Stimulated activated CD4-positive, alpha-beta T cell treated with anti-CD3 and anti-CD28 coated beads, Interleukin-12 subunit alpha, Interleukin-12 subunit beta, amount 100 ng/mL, for 48 hours (primary cell): ENCODE measurements at regions not wholly inside any gene's neighbourhood (a gene's known extent, or its start where the extent isn't known, plus 50 kb on each side); places are given as distances from the start of the nearest gene placed in this dataset.
"Not testable (repeated sequence)": the region's sequence is repeated elsewhere in the genome, so short reads cannot be mapped to it uniquely, and the experiment has no call there.

Source experiments
- DNase-seq, 3 donors: peaks; one replicate each; pipeline ENCODE4 v3.0.0-alpha.2; 2020; ENCODE audit warnings: low read depth in 2 of 3, low spot score in 1 of 3

DNA sequence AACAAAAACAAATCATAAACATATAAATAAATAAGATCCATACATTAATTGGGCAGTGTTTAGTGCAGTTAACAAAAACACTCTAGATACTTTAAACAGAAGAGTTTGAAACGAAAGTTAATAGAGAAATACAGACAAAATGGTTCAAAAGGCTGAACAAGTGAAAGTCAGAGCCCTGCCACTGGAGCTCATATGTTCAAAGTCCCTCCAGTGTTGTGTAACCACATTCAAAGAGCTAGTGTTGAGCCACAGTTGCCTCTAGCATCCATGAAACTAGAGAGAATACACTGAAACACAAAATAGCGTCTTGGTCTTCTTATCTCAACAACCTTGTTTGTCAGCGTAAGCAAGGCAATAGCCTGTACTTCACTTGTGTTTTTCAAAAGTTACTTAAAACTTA is 1309.8 kb upstream of the NRXN1 start:
- DNase-seq, result no peak

DNA sequence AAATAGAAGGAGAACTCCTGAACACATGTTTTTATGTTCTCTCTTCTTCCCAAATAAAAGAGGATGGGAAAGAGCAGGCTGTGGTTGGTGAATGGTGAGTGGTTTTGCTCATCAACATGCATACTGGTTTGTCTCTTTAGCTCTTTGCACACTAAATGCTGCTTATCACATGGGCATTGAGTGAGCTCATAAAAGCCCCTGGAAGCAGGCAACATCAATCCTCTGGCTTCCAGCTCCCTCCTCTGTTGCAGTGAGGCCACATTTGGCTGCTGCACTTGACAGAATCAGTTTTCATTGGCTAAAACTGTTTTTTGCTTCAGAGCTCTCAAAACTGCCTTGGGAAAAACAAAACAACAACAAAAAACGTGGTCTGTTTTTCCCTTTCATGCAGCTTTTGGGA is 1308.2 kb upstream of the NRXN1 start:
- no peak for DNase-seq

DNA sequence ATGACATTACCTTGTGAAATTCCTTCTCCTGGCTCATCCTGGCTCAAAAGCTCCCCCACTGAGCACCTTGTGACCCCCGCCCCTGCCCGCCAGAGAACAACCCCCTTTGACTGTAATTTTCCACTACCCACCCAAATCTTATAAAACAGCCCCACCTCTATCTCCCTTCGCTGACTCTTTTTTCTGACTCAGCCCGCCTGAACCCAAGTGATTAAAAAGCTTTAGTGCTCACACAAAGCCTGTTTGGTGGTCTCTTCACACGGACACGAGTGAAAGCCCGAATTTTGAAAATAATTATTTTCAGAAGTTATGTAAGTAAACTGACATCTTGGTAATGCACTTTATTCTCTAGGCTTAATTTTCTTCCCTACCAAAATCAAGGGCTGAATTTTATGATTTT is 1305.9 kb upstream of the NRXN1 start:
- DNase-seq, result not testable (repeated sequence)

DNA sequence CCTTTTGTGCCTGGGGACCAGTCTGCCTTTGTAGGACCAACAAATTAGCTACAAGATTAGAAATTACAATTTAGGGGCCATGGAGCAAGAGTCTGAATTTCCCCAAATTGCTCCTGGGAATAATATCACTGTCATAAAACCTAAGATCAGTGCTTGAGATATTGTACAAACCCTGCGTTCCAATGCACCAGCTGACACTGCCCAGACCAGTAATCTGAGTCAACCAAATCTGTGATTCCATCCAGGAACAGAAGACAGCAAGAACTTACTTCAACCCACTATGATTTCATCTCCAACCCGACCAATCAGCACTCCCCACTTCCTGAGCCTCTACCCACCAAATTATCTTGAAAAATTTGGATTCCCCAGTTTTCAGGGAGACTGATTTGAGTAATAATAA is 1305.0 kb upstream of the NRXN1 start:
- DNase-seq, result no peak

DNA sequence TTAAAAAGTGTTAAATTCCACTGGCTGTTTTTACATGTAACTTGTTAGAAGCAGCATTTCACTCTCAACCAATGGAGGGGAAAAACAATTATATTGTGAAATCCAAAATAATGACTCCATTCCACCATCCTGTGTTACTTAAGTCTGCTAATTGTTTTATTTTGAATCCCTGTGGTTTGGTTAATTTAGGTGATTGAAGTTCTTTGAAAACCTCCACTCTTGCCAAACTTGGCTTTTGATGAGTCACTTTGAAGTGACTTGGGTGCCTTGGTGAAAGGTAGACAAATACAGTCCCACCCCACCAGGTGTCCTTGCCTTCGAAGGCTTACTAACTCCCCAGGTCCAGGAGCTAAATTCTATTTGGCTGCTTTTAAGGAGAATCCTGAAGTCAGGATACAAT is 1303.8 kb upstream of the NRXN1 start:
- no peak for DNase-seq

DNA sequence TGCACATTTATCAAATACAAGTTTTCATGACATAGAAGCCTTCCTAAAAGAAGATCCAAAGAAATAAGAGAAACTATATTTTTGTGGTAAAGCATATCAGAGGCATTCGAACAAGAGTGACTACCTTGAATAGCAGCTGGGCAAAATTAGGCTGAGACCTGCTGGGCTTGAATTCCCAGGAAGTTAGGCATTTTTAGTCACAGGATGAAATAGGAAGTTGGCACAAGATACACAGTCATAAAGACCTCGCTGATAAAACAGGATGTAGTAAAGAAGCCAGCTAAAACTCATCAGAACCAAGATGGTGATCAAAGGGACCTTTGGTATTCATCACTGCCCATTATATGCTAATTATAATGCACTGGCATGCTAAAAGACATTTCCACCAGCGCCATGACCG is 1302.3 kb upstream of the NRXN1 start:
- DNase-seq, result no peak

DNA sequence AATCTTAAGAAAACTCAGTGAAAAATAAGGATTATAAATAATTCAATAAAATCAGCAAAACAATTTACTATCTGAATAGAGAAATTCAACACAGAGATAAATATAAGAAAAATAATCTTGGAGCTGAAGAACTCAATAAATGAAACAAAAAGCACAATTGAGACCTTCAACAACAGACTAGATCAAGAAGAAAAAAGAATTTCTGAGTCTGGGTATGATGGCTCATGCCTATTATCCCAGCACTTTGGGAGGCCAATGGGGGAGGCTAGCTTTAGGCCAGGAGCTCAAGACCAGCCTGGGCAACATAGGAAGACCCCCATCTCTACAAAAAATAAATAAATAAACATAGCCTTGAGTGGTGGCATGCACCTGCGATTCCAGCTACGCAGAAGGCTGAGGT is 1295.7 kb upstream of the NRXN1 start:
- DNase-seq, result no peak

DNA sequence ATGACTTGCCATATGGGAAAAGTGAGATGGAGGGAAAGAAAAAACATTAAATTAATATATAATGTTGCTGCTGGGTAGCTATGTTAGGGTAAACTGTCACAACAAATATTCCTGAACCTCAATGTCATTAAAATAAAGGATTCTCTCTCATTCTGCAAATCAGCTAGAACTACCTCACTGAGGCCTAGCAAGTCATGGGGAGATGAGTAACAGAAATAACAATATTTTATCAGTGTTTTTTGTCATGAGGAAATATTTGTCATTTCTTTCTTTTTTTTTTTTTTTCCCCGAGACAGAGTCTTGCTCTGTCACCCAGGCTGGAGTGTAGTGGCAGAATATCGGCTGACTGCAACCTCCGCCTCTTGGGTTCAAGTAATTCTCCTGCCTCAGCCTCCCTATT is 1282.3 kb upstream of the NRXN1 start:
- DNase-seq, result no peak

DNA sequence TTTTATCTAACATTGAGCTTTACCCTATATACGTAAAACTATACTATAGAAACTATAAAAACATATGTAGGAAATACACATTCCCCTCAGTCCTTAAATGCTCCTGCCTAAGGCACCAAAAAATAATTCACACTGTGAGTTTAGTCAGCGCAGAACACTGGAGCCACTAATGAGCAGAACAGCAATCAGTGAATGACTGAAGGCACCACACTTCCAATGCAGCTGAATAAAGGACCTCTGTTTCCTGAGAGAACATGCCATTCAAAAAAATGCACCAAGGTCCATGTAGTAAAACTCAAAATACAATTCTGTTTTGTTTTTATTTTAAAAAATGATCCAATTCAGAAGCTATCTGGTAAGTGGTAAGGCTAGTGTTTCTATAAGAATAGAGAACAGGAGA is 1280.6 kb upstream of the NRXN1 start:
- no peak for DNase-seq

DNA sequence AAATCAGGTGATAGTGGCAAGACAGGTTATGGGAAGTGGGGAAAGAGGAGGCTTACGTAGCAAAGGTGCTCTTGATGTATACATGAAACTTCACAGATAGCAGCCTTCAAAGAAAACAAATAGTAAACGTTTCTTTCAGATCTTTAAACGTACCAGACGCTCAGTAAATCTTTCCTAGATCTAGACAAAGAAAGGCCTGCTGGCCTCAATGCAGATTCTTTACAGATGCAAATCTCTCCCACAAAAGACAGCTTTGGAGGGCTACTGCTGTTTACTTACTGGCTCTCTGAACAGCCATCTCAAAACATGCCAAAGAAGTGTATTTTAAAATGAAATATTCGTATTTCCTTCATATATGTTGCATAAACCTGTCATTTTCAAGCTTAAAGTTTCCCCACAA is 1279.9 kb upstream of the NRXN1 start:
- no peak for DNase-seq

DNA sequence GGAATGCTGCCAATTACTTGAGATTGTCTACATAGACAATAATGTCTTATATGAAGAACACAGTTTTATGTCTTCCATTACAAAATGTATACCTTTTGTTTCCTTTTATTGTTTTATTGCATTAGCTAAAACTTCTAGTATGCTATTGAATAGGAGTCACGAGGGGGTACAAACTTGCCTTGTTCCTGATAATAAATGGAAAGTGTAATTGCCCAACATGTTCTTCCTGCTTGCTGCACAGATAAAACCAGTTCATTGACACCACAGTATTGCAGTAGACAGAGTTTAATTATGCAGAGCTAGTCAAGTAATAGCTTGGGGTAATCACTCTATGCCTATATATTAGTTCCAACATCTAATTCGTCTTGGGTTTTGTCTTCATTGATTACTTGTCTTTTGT is 1276.2 kb upstream of the NRXN1 start:
- DNase-seq, result no peak

DNA sequence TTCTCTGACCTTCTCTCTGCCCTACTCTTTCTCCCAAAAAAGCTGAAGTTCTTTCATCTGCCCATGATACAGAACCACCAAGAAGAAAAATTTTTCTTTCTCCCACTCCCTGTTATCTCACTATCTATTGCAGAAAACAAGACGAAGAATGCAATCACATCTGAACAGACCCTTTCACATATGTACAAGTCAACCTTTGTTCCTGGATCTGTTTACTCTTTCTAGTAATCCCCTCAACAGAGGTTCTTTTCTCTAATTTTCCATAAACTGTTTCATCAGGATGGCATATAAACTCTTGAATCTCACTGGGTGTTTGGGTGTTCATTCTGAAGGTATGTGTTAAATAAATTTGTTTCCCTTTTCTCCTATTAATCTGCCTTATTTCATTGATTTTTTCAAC is 1262.7 kb upstream of the NRXN1 start:
- DNase-seq, result no peak

DNA sequence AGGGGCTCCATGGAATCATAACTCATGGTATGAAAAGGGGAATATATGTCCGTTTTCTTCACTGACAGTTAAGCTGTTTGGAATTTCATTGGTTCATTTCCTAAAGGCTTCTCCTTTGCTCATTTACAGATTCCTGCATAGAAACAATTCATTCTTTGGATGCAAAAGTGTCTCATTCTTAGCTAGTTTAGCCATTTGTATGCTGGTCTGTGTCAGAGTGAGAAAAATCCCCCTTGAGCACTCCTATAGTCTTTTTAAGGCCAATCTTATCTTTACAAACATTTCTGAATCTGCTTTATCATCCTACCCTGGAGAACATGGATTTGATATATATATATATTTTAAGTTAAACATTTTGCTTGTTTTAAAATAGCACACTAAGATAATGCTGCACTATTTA is 1260.9 kb upstream of the NRXN1 start:
- no peak for DNase-seq

DNA sequence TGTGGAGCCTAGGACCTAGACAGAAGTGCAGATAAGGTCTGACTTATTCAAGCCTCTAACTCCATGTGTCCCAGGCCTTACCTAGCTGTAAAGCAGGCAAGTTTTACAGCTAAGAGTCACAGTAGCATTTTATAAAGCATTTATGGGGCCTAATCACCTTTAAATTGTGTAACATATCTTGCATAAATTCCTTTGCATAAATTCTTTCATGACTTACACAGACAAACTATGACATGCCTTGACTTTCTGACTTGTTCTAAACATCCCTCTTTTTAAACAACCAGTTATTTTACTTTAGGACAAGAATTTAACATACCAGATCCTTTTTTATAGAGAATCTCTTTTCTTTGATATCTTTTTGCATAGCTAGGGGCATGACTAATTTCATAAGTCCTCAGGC is 1257.8 kb upstream of the NRXN1 start:
- DNase-seq, result no peak

DNA sequence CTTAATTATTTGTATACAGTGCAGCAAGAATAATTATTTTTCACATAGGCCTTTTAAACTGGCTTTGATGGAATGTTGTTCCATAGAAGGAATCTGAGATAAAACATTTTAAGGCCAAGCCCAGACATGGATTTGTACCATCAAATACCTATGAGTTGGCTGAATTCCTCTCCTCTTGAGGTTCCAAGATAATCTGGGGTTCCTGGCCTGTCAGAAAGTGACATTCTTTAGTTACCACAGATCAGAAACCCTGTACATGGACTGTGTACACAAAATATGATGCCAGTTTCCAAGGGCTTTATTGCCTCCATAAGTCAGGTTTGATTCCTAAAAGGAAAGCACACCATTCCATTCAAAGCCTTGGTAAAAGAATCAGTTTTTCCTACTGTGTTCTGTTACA is 1256.7 kb upstream of the NRXN1 start:
- DNase-seq, result no peak

DNA sequence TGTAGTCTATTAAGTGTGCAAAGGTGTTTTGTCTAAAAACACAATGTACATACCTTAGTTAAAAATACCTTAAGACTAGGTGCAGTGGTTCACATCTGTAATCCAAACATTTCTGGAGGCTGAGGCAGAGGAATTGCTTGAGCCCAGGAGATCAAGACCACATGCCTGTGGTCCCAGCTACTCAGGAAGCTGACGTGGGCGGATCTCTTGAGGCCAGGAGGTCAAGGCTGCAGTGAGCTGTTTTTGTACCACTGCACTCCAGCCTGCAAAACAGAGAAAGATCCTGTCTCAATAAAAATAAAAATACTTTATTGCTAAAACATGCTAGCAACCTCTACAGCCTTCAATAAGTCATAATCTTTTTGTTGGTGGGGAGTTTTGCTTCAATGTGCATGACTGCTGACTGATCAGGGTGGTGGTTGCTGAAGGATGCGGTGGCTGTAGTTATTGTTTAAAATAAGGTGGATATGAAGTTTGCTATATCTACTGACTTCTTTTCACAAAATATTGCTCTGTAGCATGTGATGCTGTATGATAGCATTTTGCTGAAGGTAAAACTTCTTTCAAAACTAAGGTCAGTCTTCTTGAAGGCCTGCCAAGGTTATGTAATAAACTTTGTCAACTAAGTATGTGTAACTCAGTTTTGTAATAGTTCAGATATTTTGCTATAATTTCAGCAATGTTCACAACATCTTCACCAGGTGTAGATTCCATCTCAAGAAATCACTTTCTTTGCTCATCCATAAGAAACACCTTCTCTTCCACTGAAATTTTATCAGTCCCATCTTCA is 1238.0 kb upstream of the NRXN1 start:
- no peak for DNase-seq

DNA sequence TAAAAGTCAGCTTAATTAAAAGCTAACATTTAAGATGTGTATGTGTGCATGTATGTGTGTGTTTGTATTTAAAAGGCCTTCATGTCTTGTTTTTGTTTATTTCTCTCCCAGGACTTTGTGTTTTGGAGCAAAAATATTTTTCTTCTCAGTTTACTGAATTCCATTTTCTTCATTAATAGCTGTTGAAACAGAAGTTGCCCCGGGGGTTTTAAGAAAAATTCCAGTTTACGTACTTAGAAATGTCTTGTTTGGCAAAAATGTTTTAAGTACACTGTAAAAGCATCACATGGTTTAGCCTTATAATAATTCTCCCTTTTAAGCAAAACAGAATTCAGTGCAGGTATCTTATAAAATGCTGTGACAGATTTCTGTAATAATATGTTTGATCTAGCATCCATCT is 1233.0 kb upstream of the NRXN1 start:
- DNase-seq, result no peak

DNA sequence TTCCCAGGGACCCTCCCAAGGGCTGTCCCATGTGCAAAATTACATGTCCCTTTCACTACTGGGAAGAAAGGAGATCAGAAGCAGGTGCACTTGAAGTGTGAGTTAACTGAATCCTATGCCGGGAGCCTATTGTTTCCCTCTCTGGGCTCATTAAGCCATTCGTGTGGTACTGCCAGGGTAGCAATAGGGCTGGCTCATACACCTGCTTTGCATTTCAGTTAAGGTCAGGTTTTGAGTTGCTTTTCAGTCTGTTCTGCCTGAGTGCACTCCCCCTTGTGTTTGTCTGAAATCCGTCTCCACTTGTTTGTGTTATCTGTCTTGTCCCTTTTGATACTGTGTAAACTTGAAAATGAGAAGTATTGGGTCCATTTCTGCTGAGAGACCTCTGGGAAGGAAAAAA is 1232.6 kb upstream of the NRXN1 start:
- no peak for DNase-seq

DNA sequence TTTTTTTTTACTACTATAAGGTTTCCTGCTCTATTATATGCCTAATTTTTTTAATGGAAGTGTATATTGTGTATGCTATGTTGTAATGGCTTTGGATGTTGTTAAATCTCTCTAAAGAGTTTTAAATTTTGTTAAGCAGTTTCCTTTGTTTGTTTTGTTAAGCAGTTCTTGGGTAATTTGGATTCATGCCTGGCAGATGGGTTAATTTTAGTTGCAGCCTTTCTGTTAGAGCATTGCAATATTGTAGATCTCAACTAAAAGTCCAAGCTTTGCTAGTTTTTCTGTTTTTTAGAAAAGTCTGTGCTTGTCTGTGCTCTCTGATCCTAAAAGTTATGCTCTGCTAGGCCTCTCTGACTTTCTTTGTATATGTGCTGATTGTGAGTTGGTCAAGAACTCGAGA is 1229.0 kb upstream of the NRXN1 start:
- no peak for DNase-seq

DNA sequence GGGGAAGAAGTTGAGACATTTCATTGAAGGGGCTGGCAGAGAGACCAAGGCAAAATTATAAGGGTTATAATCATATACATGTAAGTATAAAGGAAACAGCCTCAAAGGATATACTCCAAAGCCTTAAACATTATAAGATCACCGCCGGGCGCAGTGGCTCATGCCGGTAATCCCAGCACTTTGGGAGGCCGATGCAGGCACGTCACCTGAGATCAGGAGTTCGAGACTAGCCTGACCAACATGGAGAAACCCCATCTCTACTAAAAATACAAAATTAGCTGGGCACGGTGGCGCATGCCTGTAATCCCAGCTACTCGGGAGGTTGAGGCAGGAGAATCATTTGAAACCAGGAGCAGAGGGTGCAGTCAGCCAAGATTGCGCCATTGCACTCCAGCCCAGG is 1227.0 kb upstream of the NRXN1 start:
- not testable (repeated sequence) for DNase-seq

DNA sequence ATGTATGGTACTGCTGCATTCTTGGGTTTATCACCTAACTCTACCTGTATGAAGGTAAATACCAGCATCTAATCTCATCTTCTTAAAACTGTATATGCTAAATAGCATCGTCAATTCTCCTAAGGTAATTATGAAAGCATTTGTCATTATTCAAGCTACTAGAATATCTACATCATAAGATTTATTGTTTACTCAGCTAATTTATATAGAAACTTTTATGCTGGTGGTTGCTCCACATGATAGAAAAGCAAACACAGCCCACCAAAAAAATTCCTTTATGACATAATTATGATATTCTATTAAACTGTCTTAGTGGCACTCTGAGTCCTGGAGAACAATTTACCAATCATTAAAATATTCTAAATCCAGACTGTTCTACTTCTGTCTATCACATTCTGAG is 1226.1 kb upstream of the NRXN1 start:
- no peak for DNase-seq

DNA sequence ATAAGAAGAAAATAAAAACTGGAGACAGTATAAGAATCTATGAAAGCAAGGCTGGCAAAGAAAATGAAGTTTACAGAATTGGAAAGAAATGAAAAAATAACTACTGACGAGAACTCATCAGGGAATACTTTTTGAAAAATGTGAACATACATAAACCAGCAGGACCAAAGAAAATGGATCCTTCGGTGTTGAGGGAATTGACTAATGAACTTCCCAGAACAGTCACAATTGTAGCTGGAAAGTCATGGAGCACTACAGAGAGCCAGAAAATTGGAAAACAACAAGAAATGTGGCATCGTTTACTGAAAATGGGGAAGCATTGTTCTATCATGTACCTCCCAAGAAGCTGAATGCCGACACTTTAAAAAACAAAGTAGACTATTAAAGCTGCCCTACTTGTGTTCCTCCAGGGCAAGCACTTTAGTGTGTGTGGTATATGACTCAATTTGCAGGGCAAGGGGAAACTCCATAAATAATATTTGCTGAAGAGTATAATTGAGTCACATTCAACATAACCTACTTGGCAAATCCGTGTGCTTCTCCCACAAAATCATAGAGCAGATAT is 1221.6 kb upstream of the NRXN1 start:
- no peak for DNase-seq

DNA sequence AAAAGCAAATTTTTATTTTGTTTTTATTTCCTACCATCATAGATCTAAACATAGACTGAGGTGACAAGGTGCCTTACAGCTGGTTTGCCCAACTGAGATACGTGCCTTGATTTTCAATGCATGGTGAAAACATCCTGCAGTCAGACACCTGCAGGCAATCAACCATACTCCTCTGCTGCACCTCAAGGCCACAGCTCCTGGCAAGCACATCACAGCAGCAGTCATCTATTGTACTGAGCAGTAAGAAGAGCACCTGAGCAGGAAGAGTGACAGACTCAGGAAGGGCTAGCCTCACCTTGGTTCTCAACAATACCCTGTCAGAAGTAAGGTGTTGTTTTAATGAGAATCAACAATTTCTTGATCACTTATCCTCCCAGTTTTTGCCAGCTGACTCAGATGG is 1206.8 kb upstream of the NRXN1 start:
- DNase-seq, result no peak
